Vagina (tissue), 2 donors: ENCODE measurements at regions not wholly inside any gene's neighbourhood (a gene's known extent, or its start where the extent isn't known, plus 50 kb on each side); places are given as distances from the start of the nearest gene placed in this dataset.

ENCODE experiments used
- DNase-seq, 2 donors: peaks; one replicate each; pipeline ENCODE4 v3.0.0-alpha.2; 2017; ENCODE audit errors: extremely low spot score in 2 of 2
- H3K27ac ChIP-seq: fragments of 200-600 bp; sonication (generic); one replicate; pipeline ENCODE4 v1.5.1; 2019
- H3K27me3 ChIP-seq: fragments of 200-600 bp; sonication (generic); one replicate; pipeline ENCODE4 v1.5.1; 2019
- H3K36me3 ChIP-seq, 2 donors: fragments of 200-600 bp; sonication (generic); one replicate each; pipeline ENCODE4 v1.5.1; 2017 to 2019
- H3K4me1 ChIP-seq: fragments of 200-600 bp; sonication (generic); one replicate; pipeline ENCODE4 v1.5.1; 2019
- H3K4me3 ChIP-seq, 2 donors: fragments of 200-600 bp; sonication (generic); 1 replicate in 1 of 2; 2 replicates in 1 of 2; pipeline ENCODE4 v1.5.1; 2016 to 2019
- H3K9me3 ChIP-seq: fragments of 200-600 bp; sonication (generic); one replicate; pipeline ENCODE4 v1.5.1; 2019
- CTCF ChIP-seq, 3 experiments: fragments of 450-650 bp in 2 of 3; fragments of 200-600 bp in 1 of 3; sonication (generic) in 1 of 3; IDR thresholded peaks; one replicate each; pipeline ENCODE4 v1.5.1; 2017 to 2019; ENCODE audit warnings: antibody characterized with exemption in 3 of 3, mild to moderate bottlenecking in 2 of 3, moderate library complexity in 2 of 3
- POLR2A ChIP-seq, 2 donors: fragments of 450-650 bp; IDR thresholded peaks; one replicate each; pipeline ENCODE4 v1.6.1; 2017; ENCODE audit warnings: antibody characterized with exemption in 2 of 2, mild to moderate bottlenecking in 2 of 2, moderate library complexity in 2 of 2
- POLR2AphosphoS5 ChIP-seq, 2 donors: sonication (generic); formaldehyde crosslinking; IDR thresholded peaks; one replicate each; pipeline ENCODE4 v1.9.0; 2017; ENCODE audit warnings: antibody characterized with exemption in 2 of 2, mild to moderate bottlenecking in 2 of 2, low read depth in 1 of 2; ENCODE audit not compliant: insufficient read depth in 1 of 2
- intact Hi-C: fragments of 100-400 bp; cut with DNase I; formaldehyde crosslinking; loops from one replicate; pipeline ENCODE4 v1.15.1; 2023

GRCh38 chr14:71497645-71498086 is 434.6 kb upstream of the RGS6 start:
- no peak overlapping the region for H3K27ac ChIP-seq
- no peaks in the 10 kb centered on the region for H3K4me1 ChIP-seq
- H3K27me3 ChIP-seq, result no peaks in the 10 kb centered on the region

GRCh38 chr14:71498212-71498611 is 434.0 kb upstream of the RGS6 start:
- H3K27ac ChIP-seq, result no peak overlapping the region
- H3K4me1 ChIP-seq, result no peaks in the 10 kb centered on the region
- no peaks in the 10 kb centered on the region for H3K9me3 ChIP-seq
- no peak for DNase-seq
- H3K4me3 ChIP-seq, result no peak overlapping the region
- no peaks in the 10 kb centered on the region for H3K27me3 ChIP-seq
- TF ChIP-seq POLR2AphosphoS5 (IDR thresholded peaks at IDR 0.05; ENCODE audit: insufficient read depth in 1 of 2, low read depth in 1 of 2) (no peak), CTCF (IDR thresholded peaks at IDR 0.05) (no peak), POLR2A (IDR thresholded peaks at IDR 0.05) (no peak)
- intact Hi-C loops, result no loop called here
- H3K36me3 ChIP-seq, result no peaks in the 10 kb centered on the region

More at GRCh38 chr14:71497645-71498086, 434.6 kb upstream of the RGS6 start:
- intact Hi-C loops, result no loop called here
- no peak for DNase-seq
- TF ChIP-seq POLR2AphosphoS5 (IDR thresholded peaks at IDR 0.05; ENCODE audit: insufficient read depth in 1 of 2, low read depth in 1 of 2) (no peak), POLR2A (IDR thresholded peaks at IDR 0.05) (no peak), CTCF (IDR thresholded peaks at IDR 0.05) (no peak)
- Histone ChIP-seq H3K36me3 (no peaks in the 10 kb centered on the region), H3K9me3 (no peaks in the 10 kb centered on the region), H3K4me3 (no peak overlapping the region)

GRCh38 chr14:71499018-71499417 is 433.2 kb upstream of the RGS6 start:
- Histone ChIP-seq H3K4me1 (no peaks in the 10 kb centered on the region), H3K4me3 (no peak overlapping the region), H3K27ac (no peak overlapping the region), H3K9me3 (no peaks in the 10 kb centered on the region), H3K36me3 (no peaks in the 10 kb centered on the region), H3K27me3 (no peaks in the 10 kb centered on the region)
- no peak for TF ChIP-seq POLR2AphosphoS5 (IDR thresholded peaks at IDR 0.05; ENCODE audit: insufficient read depth in 1 of 2, low read depth in 1 of 2)
- TF ChIP-seq CTCF (IDR thresholded peaks at IDR 0.05), result no peak
- TF ChIP-seq POLR2A (IDR thresholded peaks at IDR 0.05), result no peak
- DNase-seq, result no peak
- intact Hi-C loops, result no loop called here

GRCh38 chr14:71507681-71508080 is 424.5 kb upstream of the RGS6 start:
- DNase-seq, result no peak
- TF ChIP-seq POLR2AphosphoS5 (IDR thresholded peaks at IDR 0.05; ENCODE audit: insufficient read depth in 1 of 2, low read depth in 1 of 2), result no peak
- TF ChIP-seq CTCF (IDR thresholded peaks at IDR 0.05), result no peak
- TF ChIP-seq POLR2A (IDR thresholded peaks at IDR 0.05), result no peak
- Histone ChIP-seq H3K4me3 (no peak overlapping the region), H3K27me3 (no peaks in the 10 kb centered on the region), H3K36me3 (no peaks in the 10 kb centered on the region), H3K27ac (no peak overlapping the region), H3K9me3 (no peaks in the 10 kb centered on the region), H3K4me1 (no peaks in the 10 kb centered on the region)
- intact Hi-C loops, result no loop called here

GRCh38 chr14:71508901-71509300 is 423.3 kb upstream of the RGS6 start:
- TF ChIP-seq CTCF (IDR thresholded peaks at IDR 0.05), result no peak
- TF ChIP-seq POLR2AphosphoS5 (IDR thresholded peaks at IDR 0.05; ENCODE audit: insufficient read depth in 1 of 2, low read depth in 1 of 2), result no peak
- TF ChIP-seq POLR2A (IDR thresholded peaks at IDR 0.05), result no peak
- no peak overlapping the region for H3K27ac ChIP-seq

More at GRCh38 chr14:71508901-71509300, 423.3 kb upstream of the RGS6 start:
- no peaks in the 10 kb centered on the region for H3K36me3 ChIP-seq
- no peaks in the 10 kb centered on the region for H3K4me1 ChIP-seq
- no peak for DNase-seq
- no peaks in the 10 kb centered on the region for H3K27me3 ChIP-seq
- intact Hi-C loops, result no loop called here
- no peaks in the 10 kb centered on the region for H3K9me3 ChIP-seq
- H3K4me3 ChIP-seq, result no peak overlapping the region
